NCI-H2227 treated with DMSO at 0.1 percent for 48 hours (cell line): ENCODE measurements at regions not wholly inside any gene's neighbourhood (a gene's known extent, or its start where the extent isn't known, plus 50 kb on each side); places are given as distances from the start of the nearest gene placed in this dataset.
"Not testable (repeated sequence)": the region's sequence is repeated elsewhere in the genome, so short reads cannot be mapped to it uniquely, and the experiment has no call there.

Experiments used
- DNase-seq: peaks from one replicate; lab custom pipeline; 2025; lab: John Stamatoyannopoulos, UW

GRCh38 chr16:51542981-51543815 is 392.1 kb upstream of the SALL1 start:
- no peak for DNase-seq

GRCh38 chr16:51540259-51540658 is 389.2 kb upstream of the SALL1 start:
- DNase-seq, result no peak

- DNase-seq, result peak; percentile 51
Observed at GRCh38 chr16:51538707-51539498, 387.8 kb upstream of the SALL1 start.

- peak; percentile 1 for DNase-seq
Observed at GRCh38 chr16:51535591-51535990, 384.5 kb upstream of the SALL1 start.

GRCh38 chr16:51532551-51532950 is 381.5 kb upstream of the SALL1 start:
- no peak for DNase-seq

- no peak for DNase-seq
Observed at GRCh38 chr16:51531271-51531670, 380.2 kb upstream of the SALL1 start.

GRCh38 chr16:51527349-51527748 is 376.3 kb upstream of the SALL1 start:
- no peak for DNase-seq

- DNase-seq, result no peak
Observed at GRCh38 chr16:51526621-51527020, 375.6 kb upstream of the SALL1 start.

GRCh38 chr16:51524555-51525373 is 373.7 kb upstream of the SALL1 start:
- DNase-seq, result no peak

- no peak for DNase-seq
Observed at GRCh38 chr16:51524070-51524469, 373.0 kb upstream of the SALL1 start.

- no peak for DNase-seq
Observed at GRCh38 chr16:51523400-51523799, 372.3 kb upstream of the SALL1 start.

- DNase-seq, result no peak
Observed at GRCh38 chr16:51522902-51523301, 371.8 kb upstream of the SALL1 start.

GRCh38 chr16:51516960-51517359 is 365.9 kb upstream of the SALL1 start:
- DNase-seq, result not testable (repeated sequence)

- DNase-seq, result no peak
Observed at GRCh38 chr16:51510416-51510815, 359.3 kb upstream of the SALL1 start.

GRCh38 chr16:51509336-51509735 is 358.3 kb upstream of the SALL1 start:
- DNase-seq, result no peak

GRCh38 chr16:51508490-51509212 is 357.6 kb upstream of the SALL1 start:
- DNase-seq, result no peak

GRCh38 chr16:51507286-51507685 is 356.2 kb upstream of the SALL1 start:
- no peak for DNase-seq

GRCh38 chr16:51500306-51500705 is 349.2 kb upstream of the SALL1 start:
- no peak for DNase-seq

GRCh38 chr16:51497541-51498211 is 346.6 kb upstream of the SALL1 start:
- DNase-seq, result no peak

GRCh38 chr16:51490866-51491265 is 339.8 kb upstream of the SALL1 start:
- DNase-seq, result no peak

- DNase-seq, result no peak
Observed at GRCh38 chr16:51487880-51488279, 336.8 kb upstream of the SALL1 start.
